IMR-90 (cell line): ENCODE measurements at regions not wholly inside any gene's neighbourhood (a gene's known extent, or its start where the extent isn't known, plus 50 kb on each side); places are given as distances from the start of the nearest gene placed in this dataset.

Source experiments
- ATAC-seq: fragments of 200-7000 bp; cut with Tn5 transposase; 2 replicates; pipeline ENCODE4 v1.9.1; 2020; ENCODE audit warnings: low read depth, mild to moderate bottlenecking, moderate library complexity
- BruUV-seq: library from RNA; stranded (reverse); fragments of 400-500 nt; replicated peaks from 2 replicates; lab custom pipeline; 2021; lab: Mats Ljungman, UMichigan
- CTCF ChIA-PET: fragments of 300-600 bp; formaldehyde crosslinking; extraction: SDS; loops from one replicate; lab custom pipeline; 2021; ENCODE audit warnings: antibody characterized with exemption; lab: Yijun Ruan, JAX
- POLR2A ChIA-PET: fragments of 300-600 bp; sonication (Branson Sonifier 250); formaldehyde crosslinking; loops from one replicate; lab custom pipeline; 2022; ENCODE audit warnings: antibody characterized with exemption; ENCODE audit not compliant: unreplicated experiment; lab: Charles Lee
- DNase-seq: peaks from one replicate; pipeline ENCODE4 v3.0.0; 2013
- H2AFZ ChIP-seq: replicated peaks from 2 replicates; pipeline ENCODE3; 2013; ENCODE audit warnings: low read length, mild to moderate bottlenecking; ENCODE audit not compliant: poor library complexity
- H2AK5ac ChIP-seq: 2 replicates; pipeline ENCODE4 v1.6.1; 2013; ENCODE audit warnings: low read depth, low read length, inconsistent platforms
- H2AK9ac ChIP-seq: replicated peaks from 2 replicates; pipeline ENCODE3; 2013; ENCODE audit warnings: mild to moderate bottlenecking, low read depth, low read length, moderate library complexity; ENCODE audit not compliant: poor library complexity
- H2BK120ac ChIP-seq: 2 replicates; pipeline ENCODE4 v1.6.1; 2013; ENCODE audit warnings: low read depth, low read length, inconsistent platforms
- H2BK15ac ChIP-seq: 3 replicates; pipeline ENCODE4 v1.6.1; 2013; ENCODE audit warnings: low read depth, low read length, inconsistent platforms
- H2BK20ac ChIP-seq: 2 replicates; pipeline ENCODE4 v1.6.1; 2013; ENCODE audit warnings: low read depth, mild to moderate bottlenecking, inconsistent platforms, low read length, moderate library complexity
- H2BK5ac ChIP-seq: 2 replicates; pipeline ENCODE4 v1.6.1; 2013; ENCODE audit warnings: mild to moderate bottlenecking, low read depth, low read length, inconsistent platforms; ENCODE audit not compliant: poor library complexity, severe bottlenecking
- H3K14ac ChIP-seq: replicated peaks from 2 replicates; pipeline ENCODE4 v1.6.1; 2013; ENCODE audit warnings: low read depth, low read length, inconsistent platforms
- H3K18ac ChIP-seq: 2 replicates; pipeline ENCODE4 v1.6.1; 2013; ENCODE audit warnings: low read depth, low read length, control low read depth
- H3K23ac ChIP-seq: 2 replicates; pipeline ENCODE4 v1.6.1; 2013; ENCODE audit warnings: low read depth, low read length, inconsistent platforms
- H3K27ac ChIP-seq: 2 replicates; pipeline ENCODE4 v1.5.1; 2013; ENCODE audit warnings: mild to moderate bottlenecking, control low read depth, low read length; ENCODE audit not compliant: insufficient read depth
- H3K27me3 ChIP-seq: 2 replicates; pipeline ENCODE4 v1.6.1; 2013; ENCODE audit warnings: low read length; ENCODE audit not compliant: control insufficient read depth, insufficient read depth
- H3K36me3 ChIP-seq: 2 replicates; pipeline ENCODE4 v1.6.1; 2013; ENCODE audit warnings: low read length, mixed read lengths; ENCODE audit not compliant: control insufficient read depth, insufficient read depth
- H3K4ac ChIP-seq: 2 replicates; pipeline ENCODE4 v1.6.1; 2013; ENCODE audit warnings: low read depth, low read length, inconsistent platforms
- H3K4me1 ChIP-seq: 2 replicates; pipeline ENCODE4 v1.6.1; 2013; ENCODE audit warnings: low read length, mixed read lengths; ENCODE audit not compliant: control insufficient read depth, insufficient read depth
- H3K4me2 ChIP-seq: 2 replicates; pipeline ENCODE4 v1.6.1; 2013; ENCODE audit warnings: low read depth, mild to moderate bottlenecking, control low read depth, low read length, moderate library complexity
- H3K4me3 ChIP-seq: 2 replicates; pipeline ENCODE4 v1.5.1; 2013; ENCODE audit warnings: low read depth, mild to moderate bottlenecking, control low read depth, low read length, moderate library complexity; ENCODE audit not compliant: insufficient read depth
- H3K56ac ChIP-seq: 2 replicates; pipeline ENCODE4 v1.6.1; 2013; ENCODE audit warnings: low read length, inconsistent platforms; ENCODE audit not compliant: insufficient read depth; ENCODE audit errors: extremely low read depth
- H3K79me1 ChIP-seq, 2 experiments: 2 replicates each; pipeline ENCODE4 v1.6.1; 2013; ENCODE audit warnings: low read length in 2 of 2, inconsistent platforms in 1 of 2, low read depth in 1 of 2
- H3K9ac ChIP-seq: 2 replicates; pipeline ENCODE4 v1.6.1; 2013; ENCODE audit warnings: low read depth, low read length, control low read depth
- H3K9me1 ChIP-seq: 2 replicates; pipeline ENCODE4 v1.6.1; 2013; ENCODE audit warnings: low read length, inconsistent platforms; ENCODE audit not compliant: insufficient read depth
- H3K9me3 ChIP-seq: 2 replicates; pipeline ENCODE4 v1.6.1; 2013; ENCODE audit warnings: low read length; ENCODE audit not compliant: control insufficient read depth, insufficient read depth
- H4K20me1 ChIP-seq: 2 replicates; pipeline ENCODE4 v1.6.1; 2013; ENCODE audit warnings: low read length, inconsistent platforms; ENCODE audit not compliant: insufficient read depth
- H4K5ac ChIP-seq: 2 replicates; pipeline ENCODE4 v1.6.1; 2013; ENCODE audit warnings: mild to moderate bottlenecking, low read depth, low read length, control low read depth
- H4K8ac ChIP-seq, 2 experiments: 2 replicates each; pipeline ENCODE4 v1.6.1; 2013; ENCODE audit warnings: low read depth in 2 of 2, low read length in 2 of 2, control low read depth in 1 of 2, inconsistent platforms in 1 of 2
- H4K91ac ChIP-seq: 2 replicates; pipeline ENCODE4 v1.6.1; 2013; ENCODE audit warnings: low read depth, low read length, inconsistent platforms; ENCODE audit not compliant: insufficient read depth
- CEBPB ChIP-seq: IDR thresholded peaks from 2 replicates; pipeline ENCODE4 v1.6.1; 2012; ENCODE audit warnings: low read depth, low read length, improper control_type of control experiment
- FOS ChIP-seq: fragments of 150-350 bp; IDR thresholded peaks from 2 replicates; pipeline ENCODE4 v1.6.1; 2016; ENCODE audit warnings: low read depth, low read length
- NFE2L2 ChIP-seq: fragments of 150-350 bp; IDR thresholded peaks from 2 replicates; pipeline ENCODE4 v1.6.1; 2016; ENCODE audit warnings: low read depth, mild to moderate bottlenecking, low read length
- POLR2A ChIP-seq: IDR thresholded peaks from 2 replicates; pipeline ENCODE4 v1.6.1; 2012; ENCODE audit warnings: mild to moderate bottlenecking, low read depth, low read length
- RAD21 ChIP-seq: IDR thresholded peaks from 2 replicates; pipeline ENCODE4 v1.6.1; 2012; ENCODE audit warnings: low read length, improper control_type of control experiment
- WGBS, 2 experiments: methylation state at CpG; one replicate each; pipeline versions ENCODE4 v1.1.5 to v1.1.7; 2013; ENCODE audit warnings: missing lambda C conversion rate in 2 of 2; ENCODE audit not compliant: insufficient read length in 1 of 2; ENCODE audit errors: extremely low coverage in 2 of 2; 5-methylcytosine and 5-hydroxymethylcytosine counted together
- dilution Hi-C: fragments of 300-500 bp; cut with HindIII; formaldehyde crosslinking; loops from one replicate; pipeline ENCODE4 v1.14.3; 2018; ENCODE audit warnings: low sequenced_read_pairs; ENCODE audit not compliant: unreplicated experiment
- in situ Hi-C: fragments of 300-500 bp; cut with MboI; formaldehyde crosslinking; loops from 3 replicates; pipeline ENCODE4 v1.14.3; 2019; ENCODE audit warnings: low sequenced_read_pairs, inconsistent platforms, mixed read lengths
- intact Hi-C: fragments of 100-400 bp; cut with micrococcal nuclease; formaldehyde crosslinking; loops from 2 replicates; pipeline ENCODE4 v1.10.0; 2022

DNA sequence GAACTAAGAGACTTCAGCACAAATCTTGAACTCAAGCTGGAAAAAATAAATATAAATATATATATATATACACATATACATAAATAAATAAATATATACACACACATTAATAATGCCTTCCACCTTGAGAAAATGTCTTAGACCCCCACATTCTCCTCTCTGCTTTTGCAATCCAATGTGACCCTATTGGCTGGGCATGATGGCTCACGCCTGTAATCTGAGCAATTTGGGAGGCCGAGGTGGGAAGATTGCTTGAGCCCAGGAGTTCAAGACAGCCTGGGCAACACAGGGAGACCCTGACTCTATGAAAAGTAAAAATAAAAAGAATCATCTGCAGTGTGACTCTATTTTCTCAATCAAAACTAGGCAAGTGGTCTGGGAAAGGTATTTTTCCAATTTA, 424.1 kb upstream of the NFE2L3 start:
- dilution Hi-C loops, result no loop called here
- ATAC-seq, result no peak
- H3K9me3 ChIP-seq, result peaks cover 1% of the 10 kb centered on the region; the same call in 1 of the 2 replicates
- H3K23ac ChIP-seq, result no peak overlapping the region
- intact Hi-C loops, result no loop called here
- no peak overlapping the region for H3K4me2 ChIP-seq
- no peaks in the 10 kb centered on the region for H3K79me1 ChIP-seq
- H3K18ac ChIP-seq, result no peak overlapping the region
- no peak overlapping the region for H3K9ac ChIP-seq
- TF ChIP-seq NFE2L2 (no peak), RAD21 (no peak), CEBPB (no peak), FOS (no peak), POLR2A (no peak)
- in situ Hi-C loops, result no loop called here
- no peak overlapping the region for H2BK15ac ChIP-seq
- no peak overlapping the region for H2BK120ac ChIP-seq
- H3K9me1 ChIP-seq, result no peaks in the 10 kb centered on the region
- POLR2A ChIA-PET, result no interaction called here
- WGBS, 2 experiments, result no CpG with 5 or more reads among the region's 2 CpGs
- H3K14ac ChIP-seq, result no peak overlapping the region
- H4K91ac ChIP-seq, result no peak overlapping the region
- H2BK20ac ChIP-seq, result no peak overlapping the region
- peaks cover 2% of the 10 kb centered on the region; the same call in 1 of the 2 replicates for H3K27me3 ChIP-seq
- H3K56ac ChIP-seq, result 0 out of 2 replicates have a peak overlapping the region, but pooled peaks have one; percentile 5
- H3K27ac ChIP-seq, result no peak overlapping the region
- no TSS peak for BruUV-seq
- H4K20me1 ChIP-seq, result no peaks in the 10 kb centered on the region
- DNase-seq, result no peak
- H2AFZ ChIP-seq, result no peak overlapping the region
- H3K4me3 ChIP-seq, result no peak overlapping the region
- peaks cover 13% of the 10 kb centered on the region; the same call in 1 of the 2 replicates for H3K4me1 ChIP-seq
- H2BK5ac ChIP-seq, result no peak overlapping the region
- H4K5ac ChIP-seq, result no peak overlapping the region
- H4K8ac ChIP-seq, result no peak overlapping the region
- CTCF ChIA-PET, result no interaction called here
- no peak overlapping the region for H3K4ac ChIP-seq
- H2AK9ac ChIP-seq, result no peak overlapping the region
- H2AK5ac ChIP-seq, result no peak overlapping the region
- H3K36me3 ChIP-seq, result no peaks in the 10 kb centered on the region
